ENCODE measurements at regions not wholly inside any gene's neighbourhood (a gene's known extent, or its start where the extent isn't known, plus 50 kb on each side); places are given as distances from the start of the nearest gene placed in this dataset.

GRCh38 chr11:25844811-25845210 lies 487.1 kb upstream of the ANO3 start:
- POLR2A ChIA-PET = interaction anchor here (0.8 kb wide), 1 partner anchor 135 kb away, joined by 14 read pairs; no protein-coding TSS in a partner anchor
- TF ChIP-seq, protein P1, sequence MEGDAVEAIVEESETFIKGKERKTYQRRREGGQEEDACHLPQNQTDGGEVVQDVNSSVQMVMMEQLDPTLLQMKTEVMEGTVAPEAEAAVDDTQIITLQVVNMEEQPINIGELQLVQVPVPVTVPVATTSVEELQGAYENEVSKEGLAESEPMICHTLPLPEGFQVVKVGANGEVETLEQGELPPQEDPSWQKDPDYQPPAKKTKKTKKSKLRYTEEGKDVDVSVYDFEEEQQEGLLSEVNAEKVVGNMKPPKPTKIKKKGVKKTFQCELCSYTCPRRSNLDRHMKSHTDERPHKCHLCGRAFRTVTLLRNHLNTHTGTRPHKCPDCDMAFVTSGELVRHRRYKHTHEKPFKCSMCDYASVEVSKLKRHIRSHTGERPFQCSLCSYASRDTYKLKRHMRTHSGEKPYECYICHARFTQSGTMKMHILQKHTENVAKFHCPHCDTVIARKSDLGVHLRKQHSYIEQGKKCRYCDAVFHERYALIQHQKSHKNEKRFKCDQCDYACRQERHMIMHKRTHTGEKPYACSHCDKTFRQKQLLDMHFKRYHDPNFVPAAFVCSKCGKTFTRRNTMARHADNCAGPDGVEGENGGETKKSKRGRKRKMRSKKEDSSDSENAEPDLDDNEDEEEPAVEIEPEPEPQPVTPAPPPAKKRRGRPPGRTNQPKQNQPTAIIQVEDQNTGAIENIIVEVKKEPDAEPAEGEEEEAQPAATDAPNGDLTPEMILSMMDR (IDR thresholded peaks at IDR 0.05) = no peak
- in situ Hi-C loops (cut with HindIII; ENCODE audit: low pct_unique_long_range_greater_than_20kb, low sequenced_read_pairs) = no loop called here
- intact Hi-C loops (cut with micrococcal nuclease; ENCODE audit: unreplicated experiment) = no loop called here
- Histone ChIP-seq H3K4me1 (ENCODE audit: control insufficient read depth, insufficient read depth, low read length) (no peaks in the 10 kb centered on the region), H3K27ac (ENCODE audit: low read length) (no peak overlapping the region), H3K27me3 (ENCODE audit: control insufficient read depth, insufficient read depth, low read length) (no peaks in the 10 kb centered on the region), H3K36me3 (ENCODE audit: control insufficient read depth, insufficient read depth, low read length) (no peaks in the 10 kb centered on the region), H3K4me3 (ENCODE audit: low read depth in 2 of 2, low read length in 2 of 2) (no peak overlapping the region), H3K9me3 (ENCODE audit: control insufficient read depth, insufficient read depth, low read depth, low read length) (no peaks in the 10 kb centered on the region)
- CTCF ChIA-PET = no interaction called here
- DNase-seq (ENCODE audit: low read depth, low spot score) (no peak), ATAC-seq (no peak)
- no TSS peak for BruUV-seq (replicated peaks)

- Histone ChIP-seq H3K4me3 (ENCODE audit: low read depth in 2 of 2, low read length in 2 of 2) (no peak overlapping the region), H3K27me3 (ENCODE audit: control insufficient read depth, insufficient read depth, low read length) (no peaks in the 10 kb centered on the region), H3K9me3 (ENCODE audit: control insufficient read depth, insufficient read depth, low read depth, low read length) (no peaks in the 10 kb centered on the region), H3K36me3 (ENCODE audit: control insufficient read depth, insufficient read depth, low read length) (no peaks in the 10 kb centered on the region), H3K27ac (ENCODE audit: low read length) (no peak overlapping the region), H3K4me1 (ENCODE audit: control insufficient read depth, insufficient read depth, low read length) (no peaks in the 10 kb centered on the region)
- no peak for TF ChIP-seq SIN3A (IDR thresholded peaks at IDR 0.05; ENCODE audit: borderline replicate concordance, insufficient read depth, low read depth, low read length)
- TF ChIP-seq TCF7L2 (IDR thresholded peaks at IDR 0.05; ENCODE audit: low read depth, low read length) = no peak
- no peak for TF ChIP-seq POLR2AphosphoS5 (IDR thresholded peaks at IDR 0.05; ENCODE audit: low read depth, low read length)
- TF ChIP-seq, protein P1 (IDR thresholded peaks at IDR 0.05) = no peak
- TF ChIP-seq REST (IDR thresholded peaks at IDR 0.05; ENCODE audit: insufficient read depth in 1 of 2, low read depth in 2 of 2, low read length in 1 of 2) = no peak
- intact Hi-C loops (cut with micrococcal nuclease; ENCODE audit: unreplicated experiment) (no loop called here), in situ Hi-C loops (cut with HindIII; ENCODE audit: low pct_unique_long_range_greater_than_20kb, low sequenced_read_pairs) (no loop called here)
- ChIA-PET CTCF (no interaction called here), POLR2A (no interaction called here)
- no TSS peak for BruUV-seq (replicated peaks)
- no peak for ATAC-seq
- DNase-seq (ENCODE audit: low read depth, low spot score) = no peak
Measured at GRCh38 chr11:25855916-25856315, 476.0 kb upstream of the ANO3 start.

GRCh38 chr11:25859776-25860175 lies 472.2 kb upstream of the ANO3 start:
- CTCF ChIA-PET = no interaction called here
- H3K4me1 ChIP-seq (ENCODE audit: control insufficient read depth, insufficient read depth, low read length) = no peaks in the 10 kb centered on the region
- POLR2A ChIA-PET = no interaction called here
- H3K9me3 ChIP-seq (ENCODE audit: control insufficient read depth, insufficient read depth, low read depth, low read length) = no peaks in the 10 kb centered on the region
- H3K27ac ChIP-seq (ENCODE audit: low read length) = no peak overlapping the region
- no peaks in the 10 kb centered on the region for H3K36me3 ChIP-seq (ENCODE audit: control insufficient read depth, insufficient read depth, low read length)
- no peak for TF ChIP-seq SIN3A (IDR thresholded peaks at IDR 0.05; ENCODE audit: borderline replicate concordance, insufficient read depth, low read depth, low read length)
- no peak for TF ChIP-seq REST (IDR thresholded peaks at IDR 0.05; ENCODE audit: insufficient read depth in 1 of 2, low read depth in 2 of 2, low read length in 1 of 2)
- TF ChIP-seq TCF7L2 (IDR thresholded peaks at IDR 0.05; ENCODE audit: low read depth, low read length) = no peak
- TF ChIP-seq POLR2AphosphoS5 (IDR thresholded peaks at IDR 0.05; ENCODE audit: low read depth, low read length) = no peak
- TF ChIP-seq, protein P1 (IDR thresholded peaks at IDR 0.05) = no peak
- H3K27me3 ChIP-seq (ENCODE audit: control insufficient read depth, insufficient read depth, low read length) = no peaks in the 10 kb centered on the region
- intact Hi-C loops (cut with micrococcal nuclease; ENCODE audit: unreplicated experiment) (no loop called here), in situ Hi-C loops (cut with HindIII; ENCODE audit: low pct_unique_long_range_greater_than_20kb, low sequenced_read_pairs) (no loop called here)
- H3K4me3 ChIP-seq (ENCODE audit: low read depth in 2 of 2, low read length in 2 of 2) = no peak overlapping the region
- DNase-seq (ENCODE audit: low read depth, low spot score) (no peak), ATAC-seq (no peak)
- no TSS peak for BruUV-seq (replicated peaks)
